Omental fat pad (tissue), 3 donors: ENCODE measurements at regions not wholly inside any gene's neighbourhood (a gene's known extent, or its start where the extent isn't known, plus 50 kb on each side); places are given as distances from the start of the nearest gene placed in this dataset.

Experiments
- ATAC-seq: fragments of 150-250 bp; one replicate; pipeline ENCODE4 v1.9.1; 2016; ENCODE audit warnings: mild to moderate bottlenecking, moderate library complexity; ENCODE audit not compliant: low FRiP score
- DNase-seq: peaks from one replicate; pipeline ENCODE4 v3.0.0-alpha.2; 2019; ENCODE audit warnings: low spot score
- CTCF ChIP-seq, 3 donors: fragments of 450-650 bp; IDR thresholded peaks; one replicate each; pipeline ENCODE4 v1.5.1; 2016 to 2017; ENCODE audit warnings: antibody characterized with exemption in 3 of 3, mild to moderate bottlenecking in 3 of 3, moderate library complexity in 2 of 3

GRCh38 chr6:145020543-145020942 is 714.8 kb downstream of the EPM2A start:
- no peak for TF ChIP-seq CTCF (IDR thresholded peaks at IDR 0.05)
- ATAC-seq, result no peak
- no peak for DNase-seq

DNA sequence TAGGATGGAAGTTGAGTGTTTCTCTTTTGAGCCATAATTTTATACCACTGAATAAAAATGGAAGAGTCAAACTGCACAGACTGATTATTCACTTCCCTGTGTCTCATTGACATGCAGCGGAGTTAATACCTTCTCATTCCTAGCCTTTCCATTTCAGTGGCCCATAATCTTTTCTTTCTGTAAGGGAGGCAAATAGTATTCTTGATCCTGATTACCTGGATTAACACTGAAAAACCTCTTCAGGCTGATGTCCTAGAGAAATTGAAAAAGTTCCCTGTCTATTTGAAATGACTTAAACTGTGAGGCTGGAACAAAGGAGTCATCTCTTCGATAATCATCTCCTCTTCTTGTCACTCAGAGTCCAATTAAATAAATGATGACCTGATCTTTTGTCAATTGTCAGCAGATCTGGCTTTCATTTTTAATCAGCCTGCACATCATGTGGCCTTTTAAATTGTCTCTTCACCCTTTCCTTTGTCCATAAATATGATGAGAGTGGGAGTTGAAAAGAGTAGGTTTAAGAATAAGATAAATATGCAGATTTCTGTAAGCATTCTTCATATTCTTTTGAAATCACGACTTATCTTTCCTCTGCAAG is 713.0 kb downstream of the EPM2A start:
- ATAC-seq (no peak), DNase-seq (no peak)
- no peak for TF ChIP-seq CTCF (IDR thresholded peaks at IDR 0.05)

DNA sequence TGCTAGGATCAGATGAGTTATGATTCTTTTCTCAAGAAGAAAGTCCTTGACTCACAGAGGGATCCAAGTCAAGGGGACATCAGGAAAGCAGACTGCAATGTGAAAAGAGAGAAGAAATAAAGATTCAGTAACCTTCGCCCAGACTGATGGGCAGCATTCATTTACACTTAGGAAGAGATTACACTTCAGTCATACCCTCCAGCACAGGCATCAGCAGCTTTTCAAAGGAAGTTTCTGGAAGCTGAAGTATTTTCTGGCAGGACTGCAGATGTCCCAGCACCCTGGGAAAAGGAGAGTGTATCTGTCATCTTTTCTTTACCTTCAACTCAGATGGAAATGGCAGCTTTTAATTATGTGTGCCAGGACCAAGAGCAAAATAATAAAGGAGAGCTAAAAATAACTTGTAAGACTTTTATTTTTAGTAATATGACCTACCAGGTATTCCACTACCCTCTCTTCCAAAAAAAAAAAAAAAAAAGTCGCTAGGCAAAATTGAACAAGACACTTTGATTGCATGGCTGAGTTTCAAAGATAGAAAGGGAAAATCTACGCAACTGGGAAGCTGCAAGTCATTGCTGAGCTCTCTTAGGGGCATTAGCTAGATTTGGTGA is 712.1 kb downstream of the EPM2A start:
- ATAC-seq, result no peak
- DNase-seq, result no peak
- TF ChIP-seq CTCF (IDR thresholded peaks at IDR 0.05), result no peak

DNA sequence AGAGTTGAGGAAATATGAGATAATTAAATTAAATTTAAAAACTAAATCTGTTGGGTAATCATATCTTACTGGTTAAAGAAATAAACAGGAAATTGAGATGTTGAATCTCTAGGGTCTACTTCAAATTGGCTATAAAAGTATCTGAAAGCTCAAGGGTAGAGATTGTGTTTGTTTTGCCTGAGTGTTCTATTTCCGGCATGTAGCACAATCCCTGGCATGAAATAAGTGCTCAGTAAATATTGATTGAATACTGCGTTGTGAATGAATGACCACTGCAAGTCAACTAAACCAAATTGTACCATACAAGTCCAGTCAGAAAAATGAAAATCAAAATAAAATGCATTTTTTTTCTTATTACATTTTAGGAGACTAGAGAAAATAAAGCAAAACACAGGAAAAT is 709.8 kb downstream of the EPM2A start:
- no peak for TF ChIP-seq CTCF (IDR thresholded peaks at IDR 0.05)
- ATAC-seq (no peak), DNase-seq (no peak)

GRCh38 chr6:145026267-145026679 is 709.0 kb downstream of the EPM2A start:
- ATAC-seq (no peak), DNase-seq (no peak)
- no peak for TF ChIP-seq CTCF (IDR thresholded peaks at IDR 0.05)

DNA sequence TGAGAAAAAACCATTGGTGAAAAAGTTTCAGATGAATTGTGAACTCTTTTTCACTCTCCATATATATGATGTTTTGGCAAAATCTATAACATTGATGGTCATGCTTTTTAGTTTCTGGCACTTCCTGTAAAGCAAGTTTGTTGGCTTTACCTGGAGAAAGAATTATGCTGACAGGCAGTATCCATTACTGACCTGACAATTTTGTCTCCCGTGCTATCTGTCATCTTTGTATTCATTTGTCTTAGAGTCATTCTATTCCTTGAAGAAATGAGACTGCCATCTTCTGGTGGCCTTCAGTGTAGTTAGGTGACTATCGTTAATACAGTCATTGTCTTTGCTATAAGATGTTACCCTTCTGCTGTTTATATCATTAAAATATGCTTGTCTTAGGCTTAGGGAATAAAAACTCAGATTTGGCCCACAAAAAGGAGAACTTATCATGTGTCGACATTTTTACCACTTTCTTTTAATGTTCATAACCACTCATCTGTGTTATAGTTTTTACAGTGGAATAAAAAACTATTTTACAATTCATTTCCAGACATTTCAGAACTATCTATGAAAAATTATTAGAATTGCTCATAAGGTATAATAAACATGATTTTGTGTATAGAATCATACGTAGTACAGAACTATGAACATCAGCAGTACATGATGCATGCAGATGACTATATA is 707.0 kb downstream of the EPM2A start:
- ATAC-seq, result no peak
- no peak for TF ChIP-seq CTCF (IDR thresholded peaks at IDR 0.05)

DNA sequence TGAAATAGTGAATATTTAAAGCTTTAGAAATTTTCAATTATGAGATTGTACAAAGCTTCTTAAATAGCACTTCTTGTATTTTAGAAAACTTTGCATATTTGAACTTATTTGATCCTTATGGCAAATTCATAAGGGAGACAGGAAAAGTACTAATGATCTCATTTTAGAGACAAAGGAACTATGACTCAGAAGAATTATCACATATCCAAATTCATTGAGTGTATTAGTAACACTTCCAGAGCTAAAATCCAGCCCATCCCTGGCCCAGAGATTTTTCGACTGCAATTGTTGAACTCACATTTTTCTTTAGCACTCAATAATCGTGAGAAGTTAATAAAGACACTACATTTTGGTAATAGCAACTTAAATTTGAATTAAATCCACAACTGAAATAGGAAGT is 704.3 kb downstream of the EPM2A start:
- TF ChIP-seq CTCF (IDR thresholded peaks at IDR 0.05), result no peak
- ATAC-seq (no peak), DNase-seq (no peak)

More for the DNA sequence above, 707.0 kb downstream of the EPM2A start:
- no peak for DNase-seq
